Tibial artery (tissue), 4 donors: ENCODE measurements at regions not wholly inside any gene's neighbourhood (a gene's known extent, or its start where the extent isn't known, plus 50 kb on each side); places are given as distances from the start of the nearest gene placed in this dataset.
A peak's percentile ranks its signal among the peaks of the same experiment; 100 is the strongest.
"Not testable (repeated sequence)": the region's sequence is repeated elsewhere in the genome, so short reads cannot be mapped to it uniquely, and the experiment has no call there.

Experiments used
- DNase-seq, 2 donors: peaks; one replicate each; pipeline ENCODE4 v3.0.0-alpha.2; 2019
- H3K27ac ChIP-seq, 2 donors: fragments of 200-600 bp; sonication (generic) in 1 of 2; 1 replicate in 1 of 2; 2 replicates in 1 of 2; pipeline ENCODE4 v1.5.1; 2018 to 2019; ENCODE audit warnings: mild to moderate bottlenecking in 1 of 2
- H3K27me3 ChIP-seq, 2 donors: fragments of 200-600 bp; sonication (generic) in 1 of 2; one replicate each; pipeline versions ENCODE4 v1.5.1 to v1.6.0; 2016 to 2019
- H3K36me3 ChIP-seq, 3 donors: fragments of 200-600 bp; sonication (generic) in 2 of 3; one replicate each; pipeline ENCODE4 v1.5.1; 2016 to 2019; ENCODE audit warnings: mild to moderate bottlenecking in 2 of 3
- H3K4me1 ChIP-seq, 4 donors: fragments of 200-600 bp; sonication (generic) in 2 of 4; 1 replicate in 3 of 4; 2 replicates in 1 of 4; pipeline ENCODE4 v1.5.1; 2016 to 2019
- H3K4me3 ChIP-seq, 2 donors: fragments of 200-600 bp; sonication (generic) in 1 of 2; 1 replicate in 1 of 2; 2 replicates in 1 of 2; pipeline ENCODE4 v1.5.1; 2018 to 2019; ENCODE audit warnings: mild to moderate bottlenecking in 2 of 2
- H3K9me3 ChIP-seq, 3 donors: fragments of 200-600 bp; sonication (generic) in 1 of 3; one replicate each; pipeline ENCODE4 v1.5.1; 2016 to 2019
- intact Hi-C: fragments of 100-400 bp; cut with DNase I; formaldehyde crosslinking; loops from one replicate; pipeline ENCODE4 v1.15.0; 2023; ENCODE audit warnings: low total_unique reads
- TF ChIP-seq, protein P1 (sequence below), 2 experiments: fragments of 200-600 bp in 1 of 2; fragments of 450-650 bp in 1 of 2; IDR thresholded peaks; one replicate each; pipeline ENCODE4 v1.5.1; 2017 to 2019; ENCODE audit warnings: antibody characterized with exemption in 2 of 2, mild to moderate bottlenecking in 1 of 2, moderate library complexity in 1 of 2

DNA sequence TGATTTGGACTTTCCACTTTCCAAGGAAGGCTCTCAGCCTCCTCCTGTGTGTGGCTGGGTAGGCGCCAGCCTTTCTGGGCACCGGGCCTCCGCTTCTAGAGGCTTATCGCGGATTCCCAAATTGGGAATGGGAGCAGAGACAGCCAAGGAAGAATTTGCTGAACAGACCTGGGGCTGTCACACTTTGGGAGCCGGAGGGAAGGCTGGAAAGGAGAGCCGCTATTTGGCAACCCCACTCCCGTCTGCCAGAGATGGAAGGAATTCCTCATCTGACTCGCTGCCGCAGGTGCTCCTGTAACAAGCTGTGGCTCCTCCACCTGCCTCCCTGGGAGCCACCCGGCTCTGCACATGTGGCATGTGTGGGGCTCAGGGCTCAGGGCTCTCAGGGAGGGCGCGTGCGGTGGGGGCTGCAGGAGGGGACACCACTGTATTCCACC lies 50.8 kb upstream of the ECHDC3 start:
- DNase-seq = no peak

DNA sequence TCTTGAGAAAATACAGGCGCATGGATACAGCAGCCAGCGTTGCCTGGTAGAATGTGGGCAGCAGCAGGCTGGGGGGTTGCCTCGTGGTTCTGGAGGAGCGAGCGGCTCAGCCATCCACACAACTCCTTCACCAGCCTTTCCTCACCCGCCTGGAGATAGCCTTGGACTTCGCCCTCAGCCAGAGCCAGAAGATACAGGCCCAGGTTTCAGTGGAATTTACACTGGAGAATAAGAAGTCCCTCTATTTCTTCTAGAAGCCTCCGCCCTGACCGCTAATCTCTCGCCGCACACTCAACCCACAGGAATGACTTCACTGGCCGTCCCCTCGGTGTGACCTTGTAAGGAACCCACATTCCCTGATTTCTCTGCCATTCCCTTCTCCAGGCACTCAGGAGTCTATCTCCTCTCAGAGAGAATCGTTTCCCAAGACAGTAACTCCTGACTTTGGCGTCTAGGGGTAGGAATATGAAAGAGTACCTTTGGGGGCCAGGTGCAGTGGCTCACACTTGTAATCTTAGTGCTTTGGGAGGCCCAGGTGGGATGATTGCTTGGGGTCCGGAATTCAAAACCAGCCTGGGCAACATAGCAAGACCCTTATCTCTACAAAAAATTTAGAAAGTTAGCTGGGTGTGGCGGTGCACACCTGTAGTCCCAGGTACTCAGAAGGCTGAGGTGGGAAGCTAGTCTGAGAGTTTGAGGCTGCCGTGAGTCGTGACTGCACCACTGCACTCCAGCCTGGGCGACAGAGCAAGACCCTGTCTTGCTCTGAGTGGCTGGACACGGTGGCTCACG lies 52.0 kb upstream of the ECHDC3 start:
- Histone ChIP-seq H3K27ac (no peak overlapping the region), H3K9me3 (no peaks in the 10 kb centered on the region), H3K4me1 (peaks cover 0 to 10% (median 3%) of the 10 kb centered on the region in 4 donors), H3K4me3 (no peak overlapping the region), H3K36me3 (no peaks in the 10 kb centered on the region), H3K27me3 (peaks cover 0 to 4% of the 10 kb centered on the region in 2 donors)
- no peak for DNase-seq
- TF ChIP-seq, protein P1, sequence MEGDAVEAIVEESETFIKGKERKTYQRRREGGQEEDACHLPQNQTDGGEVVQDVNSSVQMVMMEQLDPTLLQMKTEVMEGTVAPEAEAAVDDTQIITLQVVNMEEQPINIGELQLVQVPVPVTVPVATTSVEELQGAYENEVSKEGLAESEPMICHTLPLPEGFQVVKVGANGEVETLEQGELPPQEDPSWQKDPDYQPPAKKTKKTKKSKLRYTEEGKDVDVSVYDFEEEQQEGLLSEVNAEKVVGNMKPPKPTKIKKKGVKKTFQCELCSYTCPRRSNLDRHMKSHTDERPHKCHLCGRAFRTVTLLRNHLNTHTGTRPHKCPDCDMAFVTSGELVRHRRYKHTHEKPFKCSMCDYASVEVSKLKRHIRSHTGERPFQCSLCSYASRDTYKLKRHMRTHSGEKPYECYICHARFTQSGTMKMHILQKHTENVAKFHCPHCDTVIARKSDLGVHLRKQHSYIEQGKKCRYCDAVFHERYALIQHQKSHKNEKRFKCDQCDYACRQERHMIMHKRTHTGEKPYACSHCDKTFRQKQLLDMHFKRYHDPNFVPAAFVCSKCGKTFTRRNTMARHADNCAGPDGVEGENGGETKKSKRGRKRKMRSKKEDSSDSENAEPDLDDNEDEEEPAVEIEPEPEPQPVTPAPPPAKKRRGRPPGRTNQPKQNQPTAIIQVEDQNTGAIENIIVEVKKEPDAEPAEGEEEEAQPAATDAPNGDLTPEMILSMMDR (IDR thresholded peaks at IDR 0.05) = no peak
- intact Hi-C loops = no loop called here

More for the DNA sequence above, 50.8 kb upstream of the ECHDC3 start:
- intact Hi-C loops = no loop called here
- no peak overlapping the region for H3K27ac ChIP-seq
- H3K4me1 ChIP-seq = no peaks in the 10 kb centered on the region
- H3K4me3 ChIP-seq = no peak overlapping the region
- TF ChIP-seq, protein P1 (IDR thresholded peaks at IDR 0.05) = no peak
- H3K27me3 ChIP-seq = peaks cover 0 to 4% of the 10 kb centered on the region in 2 donors
- no peaks in the 10 kb centered on the region for H3K9me3 ChIP-seq
- no peaks in the 10 kb centered on the region for H3K36me3 ChIP-seq

DNA sequence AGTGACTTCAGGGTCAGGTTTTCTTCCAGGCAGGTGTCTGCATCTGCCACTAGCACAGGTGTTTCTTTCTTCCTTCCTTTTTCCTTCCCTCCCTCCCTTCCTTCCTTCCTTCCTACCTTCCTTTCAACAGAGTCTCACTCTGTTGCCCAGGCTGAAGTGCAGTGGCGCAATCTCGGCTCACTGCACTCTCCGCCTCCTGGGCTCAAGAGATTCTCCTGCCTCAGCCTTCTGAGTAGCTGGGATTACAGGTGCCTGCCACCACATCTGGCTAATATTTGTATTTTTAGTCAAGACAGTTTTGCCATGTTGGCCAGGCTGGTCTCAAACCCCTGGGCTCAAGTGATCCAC lies 53.8 kb upstream of the ECHDC3 start:
- not testable (repeated sequence) for H3K27ac ChIP-seq, H3K4me3 ChIP-seq

DNA sequence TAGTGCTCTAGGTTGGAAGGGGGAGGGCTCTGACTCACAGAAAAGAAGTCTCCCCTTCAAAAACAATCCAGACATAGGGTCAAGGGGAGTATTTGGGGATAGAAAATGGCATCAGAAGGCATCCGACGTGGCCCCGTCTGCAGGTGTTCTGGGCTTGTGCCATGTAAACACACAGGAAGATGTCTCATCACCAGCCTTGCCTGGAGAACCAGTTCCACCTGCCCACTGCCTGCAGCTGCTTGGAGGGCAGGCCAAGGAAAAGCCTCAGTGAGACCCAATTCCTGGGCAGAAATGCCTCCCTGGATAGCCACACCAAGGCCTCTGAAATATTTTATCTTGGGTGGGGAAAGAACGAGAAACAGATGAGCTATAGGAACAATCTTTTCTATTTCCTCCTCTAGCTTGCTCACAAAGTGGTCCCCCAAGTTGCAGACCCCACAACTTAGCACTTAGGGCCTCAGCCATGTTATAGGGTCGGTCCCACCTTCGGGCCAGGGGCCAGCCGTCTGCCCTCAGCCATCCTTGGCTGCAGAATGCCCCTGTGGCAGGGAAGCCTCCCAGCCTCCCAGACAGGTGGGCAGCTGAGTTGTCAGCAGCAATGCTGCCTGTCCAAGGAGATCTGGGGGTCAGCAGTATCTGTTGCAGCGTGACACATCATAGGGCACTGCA lies 54.3 kb upstream of the ECHDC3 start:
- Histone ChIP-seq H3K36me3 (no peaks in the 10 kb centered on the region), H3K4me1 (peaks cover 0 to 19% (median 7%) of the 10 kb centered on the region in 4 donors), H3K9me3 (no peaks in the 10 kb centered on the region), H3K27me3 (peaks cover 0 to 4% of the 10 kb centered on the region in 2 donors), H3K4me3 (no peak overlapping the region), H3K27ac (no peak overlapping the region)
- TF ChIP-seq, protein P1 (IDR thresholded peaks at IDR 0.05) = no peak
- intact Hi-C loops = no loop called here
- no peak for DNase-seq

More for the DNA sequence above, 53.8 kb upstream of the ECHDC3 start:
- intact Hi-C loops, DNase-seq, H3K27me3 ChIP-seq, H3K36me3 ChIP-seq, H3K9me3 ChIP-seq: not testable (repeated sequence)
- H3K4me1 ChIP-seq = peaks cover 0 to 19% (median 7%) of the 10 kb centered on the region in 4 donors

DNA sequence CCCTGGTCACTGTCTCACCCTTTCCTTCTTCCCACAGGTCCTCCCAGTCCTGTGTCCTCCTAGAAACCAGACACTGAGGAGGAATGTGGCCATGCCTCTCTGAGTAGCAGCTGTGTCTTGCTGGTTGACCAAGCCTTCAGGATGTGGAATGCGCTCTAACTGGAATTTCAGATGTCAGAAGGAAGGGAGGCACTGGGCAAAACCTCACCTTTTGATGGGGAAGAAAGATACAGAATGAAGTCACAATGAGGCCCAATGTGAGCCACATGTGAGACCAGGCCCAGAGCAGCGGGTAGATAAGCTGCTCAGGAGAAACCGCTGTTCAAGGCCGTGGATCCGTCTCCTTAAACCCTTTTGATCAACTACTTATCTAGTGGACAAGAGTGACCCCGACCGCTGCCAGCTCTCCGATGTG lies 54.8 kb upstream of the ECHDC3 start:
- Histone ChIP-seq H3K4me1 (peaks cover 0 to 19% (median 7%) of the 10 kb centered on the region in 4 donors), H3K9me3 (no peaks in the 10 kb centered on the region), H3K36me3 (no peaks in the 10 kb centered on the region), H3K27me3 (peaks cover 0 to 4% of the 10 kb centered on the region in 2 donors), H3K4me3 (no peak overlapping the region), H3K27ac (no peak overlapping the region)
- DNase-seq = no peak
- intact Hi-C loops = no loop called here
- TF ChIP-seq, protein P1 (IDR thresholded peaks at IDR 0.05) = no peak

DNA sequence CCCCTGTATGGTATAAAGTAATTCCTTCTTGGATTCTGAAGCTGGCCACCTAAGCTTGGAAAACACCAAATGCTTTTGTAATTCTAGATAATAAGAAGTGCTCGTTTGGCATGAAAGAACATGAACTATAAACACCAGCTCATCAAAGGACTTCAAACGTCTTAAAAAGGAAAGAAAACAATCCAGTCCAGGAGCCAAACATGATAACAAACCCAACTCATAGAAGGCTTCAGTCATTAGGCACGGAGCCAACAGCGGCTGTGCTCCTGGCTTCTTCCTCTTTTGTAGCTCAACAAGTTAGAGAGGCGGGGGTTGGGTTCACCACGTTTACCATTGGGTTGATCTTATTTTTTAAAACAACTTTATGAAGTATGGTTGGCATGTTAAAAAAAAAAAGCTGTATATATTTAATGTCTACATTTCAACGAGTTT lies 56.4 kb upstream of the ECHDC3 start:
- Histone ChIP-seq H3K4me3 (no peak overlapping the region), H3K27me3 (no peaks in the 10 kb centered on the region), H3K4me1 (peaks cover 0 to 19% (median 7%) of the 10 kb centered on the region in 4 donors), H3K27ac (no peak overlapping the region), H3K9me3 (no peaks in the 10 kb centered on the region), H3K36me3 (no peaks in the 10 kb centered on the region)
- intact Hi-C loops = no loop called here
- TF ChIP-seq, protein P1 (IDR thresholded peaks at IDR 0.05) = no peak
- DNase-seq = peak; percentile 60 to 69
